SK-N-SH treated with all-trans-retinoic acid at 6 μM for 48 hours (cell line): ENCODE measurements at regions not wholly inside any gene's neighbourhood (a gene's known extent, or its start where the extent isn't known, plus 50 kb on each side); places are given as distances from the start of the nearest gene placed in this dataset.

ENCODE experiments used
- ATAC-seq: fragments of 200-7000 bp; cut with Tn5 transposase; 3 replicates; pipeline ENCODE4 v1.9.1; 2020; ENCODE audit warnings: mild to moderate bottlenecking, moderate library complexity
- ARNTL ChIP-seq: fragments of 450-650 bp; formaldehyde crosslinking; IDR thresholded peaks from 2 replicates; pipeline ENCODE4 v1.5.0; 2020; ENCODE audit warnings: low read depth, mild to moderate bottlenecking, moderate library complexity, borderline replicate concordance
- BACH2 ChIP-seq: fragments of 250-450 bp; sonication (Bioruptor Pico); IDR thresholded peaks from 2 replicates; pipeline ENCODE4 v1.9.0; 2021; ENCODE audit warnings: mild to moderate bottlenecking, borderline replicate concordance
- CSDC2 ChIP-seq: fragments of 250-450 bp; sonication (Bioruptor Pico); IDR thresholded peaks from 2 replicates; pipeline ENCODE4 v1.5.0; 2020; ENCODE audit warnings: mild to moderate bottlenecking, moderate library complexity
- ESRRG ChIP-seq: fragments of 250-450 bp; sonication (Bioruptor Pico); IDR thresholded peaks from 2 replicates; pipeline ENCODE4 v1.6.1; 2021; ENCODE audit warnings: mild to moderate bottlenecking
- GLIS3 ChIP-seq: fragments of 250-450 bp; sonication (Bioruptor Pico); IDR thresholded peaks from 2 replicates; pipeline ENCODE4 v1.5.0; 2020; ENCODE audit warnings: mild to moderate bottlenecking, moderate library complexity
- ISL1 ChIP-seq: fragments of 250-450 bp; sonication (Bioruptor Pico); IDR thresholded peaks from 2 replicates; pipeline ENCODE4 v2.1.2; 2022; ENCODE audit warnings: mild to moderate bottlenecking, moderate library complexity
- OSR1 ChIP-seq: fragments of 250-450 bp; sonication (Bioruptor Pico); IDR thresholded peaks from 2 replicates; pipeline ENCODE4 v1.8.0; 2022; ENCODE audit warnings: moderate library complexity, mild to moderate bottlenecking, inconsistent platforms
- PPARA ChIP-seq: fragments of 250-450 bp; sonication (Bioruptor Pico); IDR thresholded peaks from 2 replicates; pipeline ENCODE4 v1.5.0; 2020; ENCODE audit warnings: mild to moderate bottlenecking, borderline replicate concordance
- RARB ChIP-seq: fragments of 250-450 bp; sonication (Bioruptor Pico); IDR thresholded peaks from 2 replicates; pipeline ENCODE4 v1.8.0; 2021; ENCODE audit warnings: mild to moderate bottlenecking, moderate library complexity
- SNAI2 ChIP-seq: fragments of 250-450 bp; sonication (Bioruptor Pico); IDR thresholded peaks from 2 replicates; pipeline ENCODE4 v1.5.0; 2020; ENCODE audit warnings: mild to moderate bottlenecking, moderate library complexity
- TOX ChIP-seq: fragments of 250-450 bp; sonication (Bioruptor Pico); IDR thresholded peaks from 2 replicates; pipeline ENCODE4 v1.8.0; 2021; ENCODE audit warnings: mild to moderate bottlenecking, moderate library complexity, borderline replicate concordance
- ZC3H10 ChIP-seq: fragments of 250-450 bp; sonication (Bioruptor Pico); IDR thresholded peaks from 2 replicates; pipeline ENCODE4 v1.5.1; 2021; ENCODE audit warnings: mild to moderate bottlenecking, moderate library complexity
- ZFP3 ChIP-seq: fragments of 250-450 bp; sonication (Bioruptor Pico); IDR thresholded peaks from 2 replicates; pipeline ENCODE4 v1.5.0; 2020; ENCODE audit warnings: mild to moderate bottlenecking, moderate library complexity
- ZFP30 ChIP-seq: fragments of 450-650 bp; formaldehyde crosslinking; IDR thresholded peaks from 2 replicates; pipeline ENCODE4 v1.5.0; 2022; ENCODE audit warnings: mild to moderate bottlenecking, moderate library complexity
- ZNF565 ChIP-seq: fragments of 450-650 bp; formaldehyde crosslinking; conservative IDR thresholded peaks from 2 replicates; pipeline ENCODE4 v1.5.0; 2020; ENCODE audit warnings: low read depth, mild to moderate bottlenecking, moderate library complexity
- ZNF70 ChIP-seq: fragments of 450-650 bp; formaldehyde crosslinking; IDR thresholded peaks from 2 replicates; pipeline ENCODE4 v1.5.0; 2020; ENCODE audit warnings: mild to moderate bottlenecking, moderate library complexity
- ZNF8 ChIP-seq: fragments of 450-650 bp; formaldehyde crosslinking; IDR thresholded peaks from 2 replicates; pipeline ENCODE4 v1.5.0; 2020; ENCODE audit warnings: mild to moderate bottlenecking, moderate library complexity
- TF ChIP-seq, protein P1 (sequence below): fragments of 250-450 bp; sonication (Bioruptor Pico); IDR thresholded peaks from 2 replicates; pipeline ENCODE4 v1.5.1; 2021; ENCODE audit warnings: mild to moderate bottlenecking, moderate library complexity
- TF ChIP-seq, protein P2 (sequence below): fragments of 250-450 bp; sonication (Bioruptor Pico); IDR thresholded peaks from 2 replicates; pipeline ENCODE4 v1.5.1; 2020; ENCODE audit warnings: low read depth, mild to moderate bottlenecking, moderate library complexity
- TF ChIP-seq, protein P3 (sequence below): fragments of 250-450 bp; sonication (Bioruptor Pico); IDR thresholded peaks from 2 replicates; pipeline ENCODE4 v1.8.0; 2021; ENCODE audit warnings: low read depth, mild to moderate bottlenecking, moderate library complexity, borderline replicate concordance
- TF ChIP-seq, protein P4 (sequence below): fragments of 250-450 bp; sonication (Bioruptor Pico); IDR thresholded peaks from 2 replicates; pipeline ENCODE4 v1.8.0; 2020; ENCODE audit warnings: mild to moderate bottlenecking, moderate library complexity, borderline replicate concordance

DNA sequence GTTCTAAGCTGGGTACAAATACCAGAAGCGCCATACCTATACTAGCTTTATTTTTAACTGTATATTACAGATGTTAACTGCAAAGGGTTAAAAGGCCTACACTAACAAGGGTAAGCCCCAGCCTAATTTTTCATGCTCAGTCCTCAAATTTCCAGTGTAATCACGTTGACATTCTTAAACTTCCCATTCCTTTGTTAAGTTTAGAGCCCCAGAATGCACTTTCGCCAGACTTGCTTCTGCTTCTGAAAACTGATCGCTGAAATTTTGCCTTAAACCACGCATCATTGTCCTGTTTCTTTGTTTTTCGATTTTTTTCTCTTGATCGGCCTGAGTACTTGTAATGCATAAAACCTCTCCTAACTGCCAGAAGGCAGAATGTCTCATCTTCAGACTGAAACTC is 2141.9 kb upstream of the AGA start:
- no peak for ATAC-seq
- no peak for TF ChIP-seq TOX (CRISPR knock-in tag)
- TF ChIP-seq ZNF8 (CRISPR knock-in tag), result no peak
- TF ChIP-seq ZFP3 (CRISPR knock-in tag), result no peak
- TF ChIP-seq ZFP30 (CRISPR knock-in tag), result no peak
- TF ChIP-seq RARB (CRISPR knock-in tag), result no peak

DNA sequence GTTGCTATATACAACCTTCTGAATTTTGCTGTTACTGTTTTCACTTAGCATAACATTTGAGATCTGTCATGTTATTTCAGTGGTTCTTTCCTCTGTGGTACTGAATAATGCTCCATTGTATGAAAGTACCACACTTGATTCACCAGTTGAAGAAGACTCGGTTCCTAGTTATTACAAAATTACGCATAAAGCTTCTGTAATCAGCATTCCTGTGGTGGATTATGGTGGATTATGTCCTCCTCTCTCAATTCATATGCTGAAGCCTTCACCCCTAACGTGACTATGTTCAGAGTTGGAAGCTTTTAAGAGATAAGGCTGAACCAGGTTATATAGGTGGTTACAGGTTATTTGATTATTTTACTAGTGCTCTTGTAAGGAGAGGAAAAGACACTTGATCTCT is 2143.5 kb upstream of the AGA start:
- no peak for TF ChIP-seq ARNTL (CRISPR knock-in tag)
- no peak for TF ChIP-seq BACH2
- TF ChIP-seq SNAI2 (CRISPR knock-in tag), result no peak
- no peak for TF ChIP-seq ZC3H10 (CRISPR knock-in tag)
- no peak for TF ChIP-seq ZNF8 (CRISPR knock-in tag)
- no peak for TF ChIP-seq ZFP30 (CRISPR knock-in tag)
- TF ChIP-seq RARB (CRISPR knock-in tag), result no peak
- no peak for TF ChIP-seq OSR1
- TF ChIP-seq, protein P1, sequence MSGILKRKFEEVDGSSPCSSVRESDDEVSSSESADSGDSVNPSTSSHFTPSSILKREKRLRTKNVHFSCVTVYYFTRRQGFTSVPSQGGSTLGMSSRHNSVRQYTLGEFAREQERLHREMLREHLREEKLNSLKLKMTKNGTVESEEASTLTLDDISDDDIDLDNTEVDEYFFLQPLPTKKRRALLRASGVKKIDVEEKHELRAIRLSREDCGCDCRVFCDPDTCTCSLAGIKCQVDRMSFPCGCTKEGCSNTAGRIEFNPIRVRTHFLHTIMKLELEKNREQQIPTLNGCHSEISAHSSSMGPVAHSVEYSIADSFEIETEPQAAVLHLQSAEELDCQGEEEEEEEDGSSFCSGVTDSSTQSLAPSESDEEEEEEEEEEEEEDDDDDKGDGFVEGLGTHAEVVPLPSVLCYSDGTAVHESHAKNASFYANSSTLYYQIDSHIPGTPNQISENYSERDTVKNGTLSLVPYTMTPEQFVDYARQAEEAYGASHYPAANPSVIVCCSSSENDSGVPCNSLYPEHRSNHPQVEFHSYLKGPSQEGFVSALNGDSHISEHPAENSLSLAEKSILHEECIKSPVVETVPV (CRISPR knock-in tag), result no peak
- TF ChIP-seq CSDC2 (CRISPR knock-in tag), result no peak
- TF ChIP-seq, protein P2, sequence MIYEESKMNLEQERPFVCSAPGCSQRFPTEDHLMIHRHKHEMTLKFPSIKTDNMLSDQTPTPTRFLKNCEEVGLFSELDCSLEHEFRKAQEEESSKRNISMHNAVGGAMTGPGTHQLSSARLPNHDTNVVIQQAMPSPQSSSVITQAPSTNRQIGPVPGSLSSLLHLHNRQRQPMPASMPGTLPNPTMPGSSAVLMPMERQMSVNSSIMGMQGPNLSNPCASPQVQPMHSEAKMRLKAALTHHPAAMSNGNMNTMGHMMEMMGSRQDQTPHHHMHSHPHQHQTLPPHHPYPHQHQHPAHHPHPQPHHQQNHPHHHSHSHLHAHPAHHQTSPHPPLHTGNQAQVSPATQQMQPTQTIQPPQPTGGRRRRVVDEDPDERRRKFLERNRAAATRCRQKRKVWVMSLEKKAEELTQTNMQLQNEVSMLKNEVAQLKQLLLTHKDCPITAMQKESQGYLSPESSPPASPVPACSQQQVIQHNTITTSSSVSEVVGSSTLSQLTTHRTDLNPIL (CRISPR knock-in tag), result no peak
- TF ChIP-seq ZFP3 (CRISPR knock-in tag), result no peak
- TF ChIP-seq TOX (CRISPR knock-in tag), result no peak
- TF ChIP-seq, protein P3, sequence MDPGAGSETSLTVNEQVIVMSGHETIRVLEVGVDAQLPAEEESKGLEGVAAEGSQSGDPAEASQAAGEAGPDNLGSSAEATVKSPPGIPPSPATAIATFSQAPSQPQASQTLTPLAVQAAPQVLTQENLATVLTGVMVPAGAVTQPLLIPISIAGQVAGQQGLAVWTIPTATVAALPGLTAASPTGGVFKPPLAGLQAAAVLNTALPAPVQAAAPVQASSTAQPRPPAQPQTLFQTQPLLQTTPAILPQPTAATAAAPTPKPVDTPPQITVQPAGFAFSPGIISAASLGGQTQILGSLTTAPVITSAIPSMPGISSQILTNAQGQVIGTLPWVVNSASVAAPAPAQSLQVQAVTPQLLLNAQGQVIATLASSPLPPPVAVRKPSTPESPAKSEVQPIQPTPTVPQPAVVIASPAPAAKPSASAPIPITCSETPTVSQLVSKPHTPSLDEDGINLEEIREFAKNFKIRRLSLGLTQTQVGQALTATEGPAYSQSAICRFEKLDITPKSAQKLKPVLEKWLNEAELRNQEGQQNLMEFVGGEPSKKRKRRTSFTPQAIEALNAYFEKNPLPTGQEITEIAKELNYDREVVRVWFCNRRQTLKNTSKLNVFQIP (CRISPR knock-in tag), result no peak
- TF ChIP-seq GLIS3 (CRISPR knock-in tag), result no peak
- TF ChIP-seq ZNF565 (CRISPR knock-in tag), result no peak

DNA sequence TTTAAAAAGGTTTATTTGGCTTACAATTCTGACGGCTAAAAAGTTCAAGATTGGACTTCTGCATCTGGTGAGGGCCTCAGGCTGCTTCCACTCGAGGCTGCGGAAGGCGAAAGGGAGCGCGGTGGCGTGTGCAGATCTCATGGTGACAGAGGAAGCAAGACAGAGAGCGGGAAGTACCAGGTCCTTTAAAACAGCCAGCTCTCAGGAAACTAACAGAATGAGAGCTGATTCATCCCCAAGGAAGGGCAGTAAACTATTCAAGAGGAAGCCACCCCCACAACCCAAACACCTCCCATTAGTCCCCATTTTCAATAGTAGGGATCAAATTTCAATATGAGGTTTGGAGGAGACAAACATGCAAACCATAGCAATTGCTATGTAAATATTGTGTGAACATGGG is 2144.2 kb upstream of the AGA start:
- TF ChIP-seq OSR1, result no peak
- no peak for TF ChIP-seq ZNF8 (CRISPR knock-in tag)
- no peak for ATAC-seq

More for the DNA sequence above, 2143.5 kb upstream of the AGA start:
- ATAC-seq, result no peak

DNA sequence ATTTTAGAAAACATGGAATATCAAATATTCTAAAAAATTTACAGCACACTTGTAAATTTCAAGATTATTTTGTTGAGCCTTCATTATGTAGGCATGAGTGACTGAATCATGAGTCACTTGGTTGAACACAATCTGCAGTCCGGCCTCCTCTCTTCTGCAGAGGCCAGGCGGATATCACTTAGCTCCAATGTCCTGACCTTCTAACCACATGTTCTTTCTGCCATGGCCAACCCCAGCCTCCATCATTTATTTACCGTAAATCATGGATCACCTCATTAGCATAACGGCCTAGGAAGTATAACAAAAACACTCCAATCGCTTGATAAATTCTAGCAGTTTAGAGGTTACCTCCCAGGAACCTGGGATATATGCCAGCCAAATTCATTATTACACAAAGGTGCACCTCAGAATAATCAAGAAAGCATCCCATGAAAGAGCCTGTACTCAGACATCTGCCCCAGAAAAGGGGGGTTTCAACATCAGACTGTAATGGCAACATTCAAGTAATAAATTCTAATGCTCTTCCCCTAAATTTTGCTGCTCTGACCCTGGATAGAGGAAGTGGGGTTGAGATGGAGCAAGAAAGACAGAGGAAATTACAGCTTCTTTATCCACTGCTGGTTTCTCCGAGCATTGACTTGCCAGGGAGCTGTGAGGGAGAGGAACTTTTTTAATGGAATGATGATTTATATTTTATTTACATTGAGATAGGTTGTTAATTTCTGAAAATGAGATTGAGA is 2153.6 kb upstream of the AGA start:
- peak; percentile 86 for ATAC-seq
- TF ChIP-seq, protein P4, sequence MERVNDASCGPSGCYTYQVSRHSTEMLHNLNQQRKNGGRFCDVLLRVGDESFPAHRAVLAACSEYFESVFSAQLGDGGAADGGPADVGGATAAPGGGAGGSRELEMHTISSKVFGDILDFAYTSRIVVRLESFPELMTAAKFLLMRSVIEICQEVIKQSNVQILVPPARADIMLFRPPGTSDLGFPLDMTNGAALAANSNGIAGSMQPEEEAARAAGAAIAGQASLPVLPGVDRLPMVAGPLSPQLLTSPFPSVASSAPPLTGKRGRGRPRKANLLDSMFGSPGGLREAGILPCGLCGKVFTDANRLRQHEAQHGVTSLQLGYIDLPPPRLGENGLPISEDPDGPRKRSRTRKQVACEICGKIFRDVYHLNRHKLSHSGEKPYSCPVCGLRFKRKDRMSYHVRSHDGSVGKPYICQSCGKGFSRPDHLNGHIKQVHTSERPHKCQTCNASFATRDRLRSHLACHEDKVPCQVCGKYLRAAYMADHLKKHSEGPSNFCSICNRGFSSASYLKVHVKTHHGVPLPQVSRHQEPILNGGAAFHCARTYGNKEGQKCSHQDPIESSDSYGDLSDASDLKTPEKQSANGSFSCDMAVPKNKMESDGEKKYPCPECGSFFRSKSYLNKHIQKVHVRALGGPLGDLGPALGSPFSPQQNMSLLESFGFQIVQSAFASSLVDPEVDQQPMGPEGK, result no peak
- no peak for TF ChIP-seq RARB (CRISPR knock-in tag)
- TF ChIP-seq OSR1, result no peak

DNA sequence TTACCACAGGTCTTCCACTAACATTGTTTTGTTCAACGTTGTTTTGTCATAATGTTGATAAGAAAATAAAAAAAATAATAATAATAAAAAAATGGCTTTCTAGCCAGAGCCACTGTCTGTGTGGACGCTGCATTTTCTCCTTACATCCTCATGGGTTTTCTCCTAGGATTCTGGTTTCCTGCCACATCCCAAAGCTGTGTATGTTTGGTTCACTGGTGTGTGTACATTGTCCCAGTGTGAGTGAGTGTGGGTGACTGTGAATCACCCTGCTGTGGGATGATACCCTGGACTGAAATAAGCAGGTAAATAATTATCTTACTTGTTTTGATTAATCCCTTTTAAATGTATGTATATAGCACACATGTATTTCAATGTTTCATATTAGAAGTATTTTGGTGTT is 2154.4 kb upstream of the AGA start:
- no peak for ATAC-seq
- no peak for TF ChIP-seq ZNF565 (CRISPR knock-in tag)
- TF ChIP-seq, protein P2 (CRISPR knock-in tag), result no peak
- TF ChIP-seq ZFP3 (CRISPR knock-in tag), result no peak
- no peak for TF ChIP-seq PPARA (CRISPR knock-in tag)
- no peak for TF ChIP-seq TOX (CRISPR knock-in tag)
- no peak for TF ChIP-seq ISL1
- TF ChIP-seq ARNTL (CRISPR knock-in tag), result no peak
- TF ChIP-seq ZNF70 (CRISPR knock-in tag), result no peak
- no peak for TF ChIP-seq OSR1
- TF ChIP-seq, protein P4, result no peak
- TF ChIP-seq ESRRG (CRISPR knock-in tag), result no peak
